SK-N-SH (cell line): ENCODE measurements at regions not wholly inside any gene's neighbourhood (a gene's known extent, or its start where the extent isn't known, plus 50 kb on each side); places are given as distances from the start of the nearest gene placed in this dataset.

Experiments
- CTCF ChIA-PET: fragments of 300-600, 350-600 bp; formaldehyde crosslinking; extraction: SDS; loops from one replicate; lab custom pipeline; 2021; lab: Yijun Ruan, JAX
- POLR2A ChIA-PET: fragments of 350-600 bp; sonication (Branson Sonifier 250); formaldehyde crosslinking; extraction: SDS; loops from one replicate; lab custom pipeline; 2020; ENCODE audit warnings: antibody characterized with exemption, inconsistent platforms; lab: Yijun Ruan, JAX
- DNase-seq: peaks from one replicate; pipeline ENCODE4 v3.0.0; 2012
- H2AFZ ChIP-seq: fragments of 200-600 bp; sonication (generic); 2 replicates; pipeline ENCODE4 v1.8.1; 2016; ENCODE audit warnings: antibody characterized with exemption, mild to moderate bottlenecking, low read depth
- H3F3A ChIP-seq: fragments of 200-600 bp; sonication (generic); replicated peaks from 2 replicates; pipeline ENCODE3; 2016; ENCODE audit warnings: antibody characterized with exemption, mild to moderate bottlenecking; ENCODE audit not compliant: insufficient read depth
- H3K27ac ChIP-seq, 2 experiments: fragments of 200-500 bp in 1 of 2; fragments of 200-600 bp in 1 of 2; sonication (Bioruptor generic) in 1 of 2; sonication (generic), shearing (Covaris generic) in 1 of 2; 2 replicates each; pipeline versions ENCODE4 v1.5.1 to v1.6.1; 2014 to 2016; ENCODE audit warnings: low read depth in 2 of 2, inconsistent platforms in 1 of 2, low read length in 1 of 2, mild to moderate bottlenecking in 1 of 2, mixed read lengths in 1 of 2
- H3K27me3 ChIP-seq: fragments of 200-600 bp; sonication (generic), shearing (Covaris generic); 2 replicates; pipeline ENCODE4 v1.6.1; 2016; ENCODE audit warnings: mixed run types; ENCODE audit not compliant: insufficient read depth
- H3K36me3 ChIP-seq, 2 experiments: fragments of 200-500 bp in 1 of 2; fragments of 200-600 bp in 1 of 2; sonication (Bioruptor generic) in 1 of 2; sonication (generic) in 1 of 2; replicated peaks in 1 of 2; 2 replicates each; pipeline versions ENCODE3 to v1.5.1; 2014 to 2016; ENCODE audit warnings: low read length in 1 of 2, mild to moderate bottlenecking in 1 of 2; ENCODE audit not compliant: insufficient read depth in 2 of 2, control insufficient read depth in 1 of 2
- H3K4me1 ChIP-seq, 2 experiments: fragments of 200-500 bp in 1 of 2; fragments of 200-600 bp in 1 of 2; sonication (Bioruptor generic) in 1 of 2; sonication (generic), shearing (Covaris generic) in 1 of 2; 2 replicates each; pipeline versions ENCODE4 v1.5.1 to v1.6.1; 2014 to 2016; ENCODE audit warnings: low read depth in 1 of 2, low read length in 1 of 2, mixed run types in 1 of 2; ENCODE audit not compliant: insufficient read depth in 2 of 2, control insufficient read depth in 1 of 2
- H3K4me2 ChIP-seq: fragments of 200-600 bp; sonication (generic), shearing (Covaris generic); 2 replicates; pipeline ENCODE4 v1.6.1; 2017; ENCODE audit warnings: mixed run types
- H3K4me3 ChIP-seq, 2 experiments: fragments of 200-500 bp in 1 of 2; fragments of 200-600 bp in 1 of 2; sonication (Bioruptor generic) in 1 of 2; sonication (generic), shearing (Covaris generic) in 1 of 2; 2 replicates each; pipeline versions ENCODE4 v1.5.1 to v1.8.1; 2014 to 2016; ENCODE audit warnings: low read depth in 2 of 2, inconsistent platforms in 1 of 2, low read length in 1 of 2, mild to moderate bottlenecking in 1 of 2, mixed read lengths in 1 of 2, moderate library complexity in 1 of 2
- H3K79me2 ChIP-seq: fragments of 200-600 bp; sonication (generic); 2 replicates; pipeline ENCODE4 v1.8.1; 2017; ENCODE audit warnings: mild to moderate bottlenecking; ENCODE audit not compliant: insufficient read depth
- H3K9ac ChIP-seq: fragments of 200-600 bp; sonication (generic); 2 replicates; pipeline ENCODE4 v1.6.1; 2017; ENCODE audit warnings: mixed run types
- H3K9me2 ChIP-seq: fragments of 200-600 bp; sonication (generic); 2 replicates; pipeline ENCODE4 v1.6.1; 2017; ENCODE audit warnings: mixed run types
- H3K9me3 ChIP-seq: fragments of 200-600 bp; sonication (generic); 2 replicates; pipeline ENCODE4 v1.6.1; 2017; ENCODE audit warnings: mixed run types, mild to moderate bottlenecking, moderate library complexity
- H4K20me1 ChIP-seq: fragments of 200-600 bp; sonication (generic); 2 replicates; pipeline ENCODE4 v1.6.1; 2017; ENCODE audit warnings: mild to moderate bottlenecking, mixed run types; ENCODE audit not compliant: insufficient read depth
- CHD2 ChIP-seq: fragments of 150-350 bp; IDR thresholded peaks from 2 replicates; pipeline ENCODE4 v1.6.1; 2018; ENCODE audit warnings: low read length; ENCODE audit not compliant: partially characterized antibody
- EZH2phosphoT487 ChIP-seq: fragments of 200-600 bp; sonication (generic); IDR thresholded peaks from 2 replicates; pipeline ENCODE4 v1.6.1; 2017; ENCODE audit warnings: low read depth, mixed run types, mild to moderate bottlenecking, antibody characterized with exemption, moderate library complexity, borderline replicate concordance
- FOSL2 ChIP-seq: IDR thresholded peaks from 2 replicates; pipeline ENCODE4 v1.4.0; 2012; ENCODE audit warnings: low read depth, mild to moderate bottlenecking, moderate library complexity, borderline replicate concordance
- FOXM1 ChIP-seq: IDR thresholded peaks from 2 replicates; pipeline ENCODE4 v1.4.0; 2012; ENCODE audit warnings: low read depth, mild to moderate bottlenecking
- GABPA ChIP-seq: IDR thresholded peaks from 2 replicates; pipeline ENCODE4 v1.4.0; 2012; ENCODE audit warnings: low read depth, mild to moderate bottlenecking
- GATA2 ChIP-seq: sonication (generic); formaldehyde crosslinking; IDR thresholded peaks from 2 replicates; pipeline ENCODE4 v1.5.0; 2020; ENCODE audit warnings: mild to moderate bottlenecking, missing genetic modification reagents
- MAX ChIP-seq: IDR thresholded peaks from 2 replicates; pipeline ENCODE4 v1.4.0; 2012; ENCODE audit warnings: low read depth
- MXI1 ChIP-seq: IDR thresholded peaks from 2 replicates; pipeline ENCODE4 v1.6.1; 2012; ENCODE audit warnings: mild to moderate bottlenecking, low read depth, low read length, improper control_type of control experiment
- NFIC ChIP-seq: IDR thresholded peaks from 2 replicates; pipeline ENCODE4 v1.4.0; 2012; ENCODE audit warnings: borderline replicate concordance
- PBX3 ChIP-seq: IDR thresholded peaks from 2 replicates; pipeline ENCODE4; 2012
- RAD21 ChIP-seq: IDR thresholded peaks from 2 replicates; pipeline ENCODE4 v1.6.1; 2012; ENCODE audit warnings: mild to moderate bottlenecking, low read length
- REST ChIP-seq: IDR thresholded peaks from 2 replicates; pipeline ENCODE4 v1.6.1; 2012; ENCODE audit warnings: mild to moderate bottlenecking, low read depth, low read length, moderate library complexity
- RFX5 ChIP-seq: IDR thresholded peaks from 2 replicates; pipeline ENCODE4 v1.6.1; 2012; ENCODE audit warnings: mild to moderate bottlenecking, improper control_type of control experiment, low read length
- RXRA ChIP-seq: IDR thresholded peaks from 2 replicates; pipeline ENCODE4 v1.4.0; 2012; ENCODE audit warnings: low read depth, mild to moderate bottlenecking, borderline replicate concordance
- SMC3 ChIP-seq: IDR thresholded peaks from 2 replicates; pipeline ENCODE4 v1.6.1; 2012; ENCODE audit warnings: low read depth, low read length, improper control_type of control experiment
- TAF1 ChIP-seq: IDR thresholded peaks from 2 replicates; pipeline ENCODE4 v1.6.1; 2012; ENCODE audit warnings: low read depth, mild to moderate bottlenecking, low read length, moderate library complexity, borderline replicate concordance
- TEAD4 ChIP-seq: IDR thresholded peaks from 2 replicates; pipeline ENCODE4 v1.4.0; 2012; ENCODE audit warnings: mild to moderate bottlenecking, borderline replicate concordance; ENCODE audit not compliant: insufficient read depth
- YY1 ChIP-seq: IDR thresholded peaks from 2 replicates; pipeline ENCODE4 v1.4.0; 2012; ENCODE audit warnings: low read depth, mild to moderate bottlenecking
- WGBS: methylation state at CpG from one replicate; pipeline ENCODE4 v1.1.6; 2017; ENCODE audit warnings: low lambda C conversion rate; 5-methylcytosine and 5-hydroxymethylcytosine counted together
- TF ChIP-seq, protein P1 (sequence below): IDR thresholded peaks from 2 replicates; pipeline ENCODE4 v1.4.0; 2012; ENCODE audit warnings: low read depth, borderline replicate concordance

- 23% methylated on average over 5 of the region's 5 CpGs for WGBS
These were observed 912.1 kb downstream of the SLC4A3 start for GRCh38 chr2:220539481-220539880.

GRCh38 chr2:220544049-220544448 is 916.6 kb downstream of the SLC4A3 start:
- 0% methylated on average over 1 of the region's 1 CpG for WGBS
- H3K4me3 ChIP-seq = no peak overlapping the region
- H3K36me3 ChIP-seq = no peaks in the 10 kb centered on the region
- H3K9ac ChIP-seq = no peak overlapping the region
- TF ChIP-seq PBX3 = no peak
- no peak for TF ChIP-seq SMC3
- TF ChIP-seq, protein P1, sequence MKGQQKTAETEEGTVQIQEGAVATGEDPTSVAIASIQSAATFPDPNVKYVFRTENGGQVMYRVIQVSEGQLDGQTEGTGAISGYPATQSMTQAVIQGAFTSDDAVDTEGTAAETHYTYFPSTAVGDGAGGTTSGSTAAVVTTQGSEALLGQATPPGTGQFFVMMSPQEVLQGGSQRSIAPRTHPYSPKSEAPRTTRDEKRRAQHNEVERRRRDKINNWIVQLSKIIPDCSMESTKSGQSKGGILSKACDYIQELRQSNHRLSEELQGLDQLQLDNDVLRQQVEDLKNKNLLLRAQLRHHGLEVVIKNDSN = no peak
- TF ChIP-seq TAF1 = no peak
- no peak for TF ChIP-seq TEAD4
- no peak for TF ChIP-seq GATA2 (CRISPR knock-in tag)
- no peak for TF ChIP-seq EZH2phosphoT487
- no peak for TF ChIP-seq MXI1
- TF ChIP-seq RAD21 = no peak
- TF ChIP-seq CHD2 = no peak
- TF ChIP-seq RFX5 = no peak
- no peak for TF ChIP-seq REST
- TF ChIP-seq YY1 = no peak
- TF ChIP-seq GABPA = no peak
- TF ChIP-seq MAX = no peak
- no peak for TF ChIP-seq FOSL2
- no peak for TF ChIP-seq NFIC
- TF ChIP-seq RXRA = no peak
- no peaks in the 10 kb centered on the region for H3F3A ChIP-seq
- no peaks in the 10 kb centered on the region for H4K20me1 ChIP-seq
- H3K27ac ChIP-seq = no peak overlapping the region
- H3K79me2 ChIP-seq = no peaks in the 10 kb centered on the region
- POLR2A ChIA-PET = no interaction called here
- H3K4me2 ChIP-seq = no peak overlapping the region
- no peak for DNase-seq
- CTCF ChIA-PET = no interaction called here
- no peak overlapping the region for H2AFZ ChIP-seq
- H3K4me1 ChIP-seq = no peaks in the 10 kb centered on the region
- no peaks in the 10 kb centered on the region for H3K27me3 ChIP-seq
- H3K9me2 ChIP-seq = no peaks in the 10 kb centered on the region
- no peaks in the 10 kb centered on the region; the same call in 1 of the 2 replicates for H3K9me3 ChIP-seq

More at GRCh38 chr2:220539481-220539880, 912.1 kb downstream of the SLC4A3 start:
- no peaks in the 10 kb centered on the region for H3K4me1 ChIP-seq
- POLR2A ChIA-PET = no interaction called here
- no peak overlapping the region for H3K4me2 ChIP-seq
- no peak for DNase-seq
- no peaks in the 10 kb centered on the region for H3K27me3 ChIP-seq
- H4K20me1 ChIP-seq = no peaks in the 10 kb centered on the region
- H3K27ac ChIP-seq = no peak overlapping the region
- no peak overlapping the region for H3K9ac ChIP-seq
- no peaks in the 10 kb centered on the region for H3F3A ChIP-seq
- TF ChIP-seq FOXM1 (no peak), FOSL2 (no peak)
- TF ChIP-seq, all 33 proteins: peak for 0
- Histone ChIP-seq H3K79me2 (no peaks in the 10 kb centered on the region), H3K4me3 (no peak overlapping the region), H2AFZ (no peak overlapping the region), H3K9me3 (no peaks in the 10 kb centered on the region; the same call in 1 of the 2 replicates), H3K9me2 (no peaks in the 10 kb centered on the region), H3K36me3 (no peaks in the 10 kb centered on the region)
- CTCF ChIA-PET = no interaction called here
